DMS153 treated with DMSO at 0.1 percent for 48 hours (cell line): ENCODE measurements at regions not wholly inside any gene's neighbourhood (a gene's known extent, or its start where the extent isn't known, plus 50 kb on each side); places are given as distances from the start of the nearest gene placed in this dataset.

Source experiments
- DNase-seq: peaks from one replicate; lab custom pipeline; 2025; ENCODE audit not compliant: unreplicated experiment; lab: John Stamatoyannopoulos, UW

DNA sequence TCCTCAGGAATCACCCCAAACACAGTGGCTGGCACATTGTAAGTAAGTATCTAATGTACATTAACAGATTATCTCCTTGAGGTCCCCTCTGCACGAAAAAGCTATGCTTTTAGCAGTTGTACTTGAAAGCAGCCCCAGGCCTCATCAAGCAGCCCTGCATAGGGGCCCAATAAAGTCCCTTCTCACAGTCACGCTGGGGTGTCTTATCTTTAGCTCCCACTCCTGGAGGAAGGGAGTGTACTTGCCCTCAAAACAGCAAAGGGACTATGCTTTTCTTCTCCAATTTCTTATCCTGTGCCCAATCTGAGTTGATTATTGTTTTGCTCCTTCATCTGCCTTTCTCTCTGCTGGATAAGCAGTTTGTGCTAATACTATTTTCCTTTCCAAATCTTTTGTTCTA lies 168.8 kb upstream of the PLXNA2 start:
- DNase-seq, result no peak

DNA sequence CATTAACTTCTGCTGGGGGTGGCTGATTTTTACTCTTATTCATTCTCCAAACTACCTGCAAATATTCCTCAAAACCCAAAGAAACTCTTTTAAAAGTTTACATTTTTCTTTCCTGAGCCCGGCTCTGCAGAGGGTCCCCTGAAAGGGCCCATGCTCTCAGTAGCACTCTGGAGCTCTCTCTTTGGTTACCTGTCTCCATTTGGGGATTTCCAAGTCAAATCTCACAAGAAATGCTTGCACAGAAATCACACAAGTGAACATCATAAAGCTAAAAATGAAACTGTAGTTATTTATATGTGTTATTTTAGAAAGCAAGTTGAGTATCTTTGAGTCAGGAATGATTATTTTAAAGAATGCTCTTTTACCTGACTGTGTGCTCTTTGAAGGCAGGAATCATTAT lies 174.5 kb upstream of the PLXNA2 start:
- no peak for DNase-seq

DNA sequence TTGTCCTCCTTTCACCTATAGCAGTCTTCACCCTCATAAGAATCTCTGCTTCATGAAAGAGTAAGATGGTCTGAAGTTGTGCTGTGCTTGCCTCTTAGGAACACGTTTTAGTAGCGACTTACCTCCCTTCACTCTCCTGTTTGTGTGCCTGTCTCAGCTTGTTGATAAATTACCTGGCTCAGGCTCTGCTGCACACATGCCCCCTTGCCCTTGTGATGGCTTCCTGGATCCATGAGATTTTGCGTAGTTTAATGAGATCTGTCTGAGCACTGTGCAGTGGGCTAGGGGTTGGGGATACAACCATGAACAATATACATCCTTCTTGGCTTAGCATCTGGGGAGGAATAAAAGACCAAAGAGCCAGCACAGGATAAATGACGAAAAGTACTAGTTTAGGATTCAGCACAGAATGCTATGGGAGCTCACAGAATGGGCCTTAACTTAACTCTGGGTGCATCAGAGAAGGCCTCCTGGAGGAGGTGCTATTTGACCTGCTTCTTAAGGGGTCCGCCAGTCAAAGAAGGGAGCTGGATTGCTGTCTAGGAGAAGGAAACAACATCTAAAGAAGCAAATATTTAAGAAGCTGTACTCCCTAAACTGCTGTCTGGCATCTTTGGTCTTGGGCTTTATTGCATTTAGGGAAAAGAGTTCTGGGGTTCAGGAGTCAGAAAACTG lies 175.7 kb upstream of the PLXNA2 start:
- no peak for DNase-seq

DNA sequence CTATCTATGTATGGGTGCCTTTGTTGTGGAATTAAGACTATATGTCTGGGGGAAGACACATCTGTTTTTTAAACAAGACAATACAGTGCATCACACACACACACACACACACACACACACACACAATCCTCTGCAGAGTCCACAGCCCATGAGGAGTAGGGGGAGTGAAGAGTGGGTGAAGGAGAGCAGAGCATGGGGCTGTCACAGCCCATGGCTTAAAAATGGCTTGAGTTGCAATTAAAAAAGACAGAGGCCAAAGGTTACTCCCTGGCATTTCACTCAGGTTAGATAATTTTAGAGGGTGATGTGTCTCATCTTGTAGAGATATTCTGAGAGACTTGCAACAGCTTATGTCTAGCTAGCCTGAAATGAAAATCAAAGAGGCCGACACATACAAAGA lies 176.5 kb upstream of the PLXNA2 start:
- DNase-seq, result no peak

DNA sequence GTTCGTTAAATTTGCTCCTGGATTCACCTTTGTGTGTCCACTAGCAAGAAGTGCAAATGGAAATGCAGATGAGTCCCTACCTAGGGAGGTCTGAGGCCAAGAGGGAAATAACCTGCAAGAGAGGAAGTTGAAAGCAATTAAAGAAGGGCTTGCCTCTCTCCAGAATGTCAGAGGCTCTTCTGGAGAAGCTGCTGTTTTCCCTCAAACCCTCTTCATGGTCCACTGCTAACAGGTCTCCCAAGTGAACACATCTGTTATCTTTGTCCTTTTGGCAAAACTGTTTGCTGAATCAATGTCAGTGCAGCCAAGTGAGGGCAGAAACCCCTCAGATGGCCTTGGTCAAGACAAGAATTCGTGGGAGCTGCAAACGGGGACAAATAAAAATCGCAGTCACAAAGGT lies 177.3 kb upstream of the PLXNA2 start:
- DNase-seq, result no peak

DNA sequence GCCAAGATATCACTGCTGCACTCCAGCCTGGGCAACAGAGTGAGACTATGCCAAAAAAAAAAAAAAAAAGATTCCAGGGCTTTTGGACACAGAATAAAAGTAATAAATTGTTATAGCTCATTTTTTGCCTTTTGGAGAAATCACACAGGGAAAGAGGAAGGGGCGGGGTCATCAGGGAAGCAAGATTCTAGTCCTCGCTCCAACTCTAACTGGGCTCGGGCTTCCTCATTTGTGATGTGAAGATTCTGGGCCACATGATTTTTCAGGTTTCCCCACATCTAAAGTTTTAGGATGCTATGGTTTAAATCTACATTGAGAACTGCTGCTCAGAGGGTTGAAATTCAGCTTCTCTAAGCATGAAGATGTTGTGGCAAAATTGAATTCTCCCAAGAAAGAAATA lies 179.3 kb upstream of the PLXNA2 start:
- DNase-seq, result no peak

- DNase-seq, result no peak
These were observed 180.9 kb upstream of the PLXNA2 start for GRCh38 chr1:208425096-208425495.

DNA sequence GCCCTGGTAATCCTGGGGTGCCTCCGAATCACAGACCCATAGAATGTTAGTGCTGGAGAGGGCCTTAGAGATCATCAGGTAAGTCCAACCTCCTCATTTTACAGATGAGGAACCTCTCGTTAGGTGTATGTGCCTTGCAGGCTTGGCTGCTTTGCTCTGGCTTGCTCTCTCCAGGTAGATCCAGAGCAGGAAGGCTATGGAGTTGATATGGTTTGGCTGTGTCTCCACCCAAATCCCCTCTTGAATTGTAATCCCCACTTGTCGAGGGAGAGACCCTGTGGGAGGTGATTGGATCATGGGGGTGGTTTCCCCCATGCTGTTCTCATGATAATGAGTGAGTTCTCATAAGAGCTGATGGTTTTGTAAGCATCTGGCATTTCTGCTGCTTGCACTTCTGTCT lies 186.0 kb upstream of the PLXNA2 start:
- no peak for DNase-seq

GRCh38 chr1:208431721-208432120 lies 187.5 kb upstream of the PLXNA2 start:
- DNase-seq, result no peak

DNA sequence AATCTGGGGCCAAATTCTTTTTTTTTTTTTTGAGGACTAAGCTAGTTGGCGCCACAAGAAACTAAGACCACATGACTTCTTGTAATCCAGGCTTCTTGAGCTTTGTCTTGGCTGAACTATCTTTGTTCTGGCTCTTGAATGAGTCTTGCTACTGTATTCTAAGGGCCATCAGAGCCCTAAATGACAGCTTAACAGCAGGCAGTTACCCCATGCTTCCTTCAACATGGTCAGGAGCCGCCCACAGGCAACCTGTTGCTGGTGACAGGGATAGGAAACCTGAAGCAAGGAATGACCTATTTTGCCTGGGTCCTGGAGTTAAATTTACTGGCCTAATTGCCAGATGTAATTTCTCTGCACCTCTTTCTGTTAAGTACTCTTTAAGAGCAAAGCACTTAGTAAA lies 188.2 kb upstream of the PLXNA2 start:
- DNase-seq, result no peak

GRCh38 chr1:208433086-208433485 lies 188.9 kb upstream of the PLXNA2 start:
- DNase-seq, result no peak

GRCh38 chr1:208433971-208434370 lies 189.8 kb upstream of the PLXNA2 start:
- DNase-seq, result no peak

GRCh38 chr1:208437401-208437800 lies 193.2 kb upstream of the PLXNA2 start:
- DNase-seq, result no peak

DNA sequence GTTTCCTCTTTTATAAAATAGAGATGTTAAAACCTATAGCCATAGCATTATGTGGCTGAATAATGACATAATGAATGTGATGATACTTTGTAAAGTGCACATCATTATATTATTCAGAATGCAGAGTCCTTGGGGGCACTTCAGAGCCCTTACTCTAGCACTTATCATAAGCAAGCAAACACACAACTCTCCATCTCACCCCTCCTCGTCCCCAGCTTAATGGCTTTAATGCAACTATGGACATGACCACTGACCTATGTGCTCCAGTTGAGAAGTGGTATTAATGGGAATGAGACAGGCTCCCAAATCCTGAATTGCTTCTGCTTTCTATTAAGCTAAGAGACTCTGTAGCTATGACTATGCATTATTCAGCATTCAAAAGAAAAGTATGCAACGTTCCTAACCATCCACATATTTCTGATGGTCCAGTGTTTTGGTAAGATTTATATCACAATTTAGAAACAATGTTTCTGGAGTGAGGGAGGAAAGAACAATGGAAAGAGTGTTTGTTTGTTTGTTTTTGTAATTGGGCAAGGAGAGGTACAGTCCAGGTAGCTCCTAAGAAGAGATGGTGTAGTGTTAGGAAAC lies 194.0 kb upstream of the PLXNA2 start:
- DNase-seq, result no peak

DNA sequence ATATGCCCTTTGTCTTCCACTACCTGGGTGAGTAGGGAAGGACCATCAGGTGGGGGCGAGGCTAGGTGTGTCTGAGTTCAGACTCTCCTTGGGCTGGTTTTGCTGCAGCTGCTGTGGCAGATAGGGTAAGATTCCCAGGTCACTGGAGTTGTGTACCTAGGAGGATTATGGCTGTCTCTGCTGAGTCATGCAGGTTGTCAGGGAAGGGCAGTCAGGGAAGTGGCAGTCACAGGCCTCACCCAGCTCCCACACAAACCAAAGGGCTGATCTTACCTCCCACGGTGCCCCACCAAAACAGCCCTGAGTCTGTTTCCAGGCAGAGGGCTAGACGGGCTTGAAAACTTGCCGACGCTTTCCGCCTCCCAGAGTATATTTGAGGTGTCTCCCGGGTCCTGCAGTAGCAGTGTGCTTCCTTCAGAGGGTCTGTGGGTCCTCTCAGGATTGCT lies 201.6 kb upstream of the PLXNA2 start:
- no peak for DNase-seq

DNA sequence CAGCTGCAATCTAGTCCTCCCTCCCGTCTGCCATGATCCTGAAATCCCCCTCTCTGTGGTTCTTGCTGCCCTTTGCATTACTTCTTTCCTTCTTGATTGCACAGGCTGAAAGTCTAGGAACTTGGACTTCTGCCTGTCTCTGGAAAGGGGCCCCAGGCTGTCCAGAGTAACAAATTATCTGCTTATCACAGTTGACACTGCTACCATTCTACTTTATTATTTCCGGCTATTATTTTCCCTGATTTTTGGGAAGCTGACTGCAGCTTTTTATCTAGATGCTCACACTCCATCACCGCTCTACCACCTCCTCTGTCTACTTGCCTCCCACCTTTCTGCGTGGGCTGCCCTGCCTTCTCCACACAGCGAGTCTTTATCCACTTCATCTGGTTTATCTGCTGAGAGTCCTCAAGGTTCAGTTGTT lies 202.1 kb upstream of the PLXNA2 start:
- DNase-seq, result no peak

GRCh38 chr1:208448425-208448824 lies 204.2 kb upstream of the PLXNA2 start:
- DNase-seq, result no peak

- peak; percentile 94 for DNase-seq
These were observed 205.8 kb upstream of the PLXNA2 start for GRCh38 chr1:208449951-208450350.

DNA sequence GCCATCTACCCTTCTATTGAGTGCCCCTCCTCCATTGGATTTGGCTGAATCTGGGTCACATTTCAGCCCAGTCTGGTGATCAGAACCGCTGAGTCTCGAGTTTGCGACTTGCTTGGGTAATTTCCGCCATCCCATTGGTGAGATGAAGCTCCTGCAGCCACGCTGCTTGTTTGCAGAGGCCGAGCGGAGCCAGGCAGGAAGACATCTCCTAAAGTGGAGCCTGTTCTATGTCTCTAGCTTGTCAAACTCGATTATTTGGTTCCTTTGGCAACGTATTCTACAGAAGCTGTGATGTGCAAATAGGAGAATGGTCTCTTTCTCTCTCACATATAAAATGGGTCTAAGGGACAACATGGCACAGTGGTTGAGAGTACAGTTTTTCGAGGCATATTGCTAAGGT lies 206.8 kb upstream of the PLXNA2 start:
- peak; percentile 78 for DNase-seq

- no peak for DNase-seq
These were observed 211.6 kb upstream of the PLXNA2 start for GRCh38 chr1:208455821-208456220.

DNA sequence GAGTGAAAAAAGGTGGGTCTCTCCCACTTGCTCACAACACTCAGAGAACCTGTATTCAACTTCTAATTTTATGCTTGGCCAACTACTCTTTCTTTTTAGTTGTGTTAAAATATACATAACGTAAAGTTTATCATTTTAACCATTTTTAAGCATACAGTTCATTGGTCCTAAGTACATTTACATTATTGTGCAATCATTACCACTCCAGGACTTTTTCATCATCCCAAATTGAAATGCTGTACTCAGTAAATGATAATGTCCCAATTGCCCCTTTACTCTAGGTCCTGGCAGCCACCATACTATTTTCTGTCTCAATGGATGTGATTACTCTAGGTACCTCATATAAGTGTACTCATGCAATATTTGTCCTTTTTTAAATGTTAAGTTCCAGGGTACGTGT lies 212.3 kb upstream of the PLXNA2 start:
- no peak for DNase-seq

- DNase-seq, result no peak
These were observed 216.6 kb upstream of the PLXNA2 start for GRCh38 chr1:208460823-208461222.

- no peak for DNase-seq
These were observed 217.5 kb upstream of the PLXNA2 start for GRCh38 chr1:208461680-208462079.
